Omental fat pad (tissue), 3 donors: ENCODE measurements at regions not wholly inside any gene's neighbourhood (a gene's known extent, or its start where the extent isn't known, plus 50 kb on each side); places are given as distances from the start of the nearest gene placed in this dataset.

Experiments used
- ATAC-seq: fragments of 150-250 bp; one replicate; pipeline ENCODE4 v1.9.1; 2016; ENCODE audit warnings: mild to moderate bottlenecking, moderate library complexity; ENCODE audit not compliant: low FRiP score
- DNase-seq: peaks from one replicate; pipeline ENCODE4 v3.0.0-alpha.2; 2019; ENCODE audit warnings: low spot score
- CTCF ChIP-seq, 3 donors: fragments of 450-650 bp; IDR thresholded peaks; one replicate each; pipeline ENCODE4 v1.5.1; 2016 to 2017; ENCODE audit warnings: antibody characterized with exemption in 3 of 3, mild to moderate bottlenecking in 3 of 3, moderate library complexity in 2 of 3

DNA sequence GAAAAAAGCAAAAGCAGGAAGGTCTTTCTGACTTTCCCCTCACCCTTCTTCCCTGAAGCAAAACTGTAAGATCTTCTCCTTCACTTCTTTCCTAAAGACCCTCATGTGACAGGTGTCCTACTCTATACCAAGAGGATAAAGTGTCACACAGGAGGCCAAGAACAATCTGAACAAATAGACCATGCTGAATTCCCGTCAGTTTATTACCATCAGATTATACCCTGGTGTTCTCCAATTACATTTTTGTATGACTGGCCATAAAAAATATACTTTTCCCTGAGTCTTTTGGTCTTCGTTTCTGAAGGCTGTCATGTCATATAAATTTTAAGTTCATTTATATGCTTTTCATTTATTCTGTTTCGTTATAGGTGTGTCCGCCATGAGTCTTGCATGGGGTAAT lies 371.4 kb upstream of the CNTN4 start:
- no peak for TF ChIP-seq CTCF (IDR thresholded peaks at IDR 0.05)
- DNase-seq (no peak), ATAC-seq (no peak)

GRCh38 chr3:1728510-1728909 lies 370.2 kb upstream of the CNTN4 start:
- DNase-seq, result no peak

DNA sequence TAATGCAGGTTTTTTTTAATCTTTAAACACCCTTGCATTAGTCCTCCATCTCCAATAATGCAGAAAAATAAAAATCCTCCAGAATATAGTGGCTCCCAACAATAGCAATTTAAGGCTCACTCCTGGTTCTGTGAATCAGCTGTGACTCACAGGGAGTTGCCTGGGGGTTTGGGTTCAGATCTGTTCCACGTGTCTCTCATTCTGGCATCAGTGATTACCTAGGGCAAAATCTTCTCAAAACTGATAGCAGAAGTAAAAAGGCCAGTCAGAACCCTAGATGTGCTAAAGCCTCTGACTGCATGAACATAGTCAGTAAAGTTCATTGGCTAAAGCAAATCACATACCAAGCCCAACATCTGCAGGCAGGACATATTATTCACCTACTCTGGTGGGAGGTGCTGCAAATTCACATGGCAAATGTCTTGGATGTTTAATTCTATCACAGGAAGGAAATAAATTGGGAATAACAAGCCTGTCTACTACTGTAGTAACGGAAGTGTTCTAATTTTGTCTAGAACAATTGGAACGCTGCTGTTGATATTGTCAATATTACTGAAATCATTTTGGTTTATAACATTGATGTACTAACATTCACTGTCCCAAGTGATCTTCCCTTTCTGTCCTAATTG lies 364.1 kb upstream of the CNTN4 start:
- ATAC-seq (no peak), DNase-seq (no peak)
- TF ChIP-seq CTCF (IDR thresholded peaks at IDR 0.05), result no peak

More at GRCh38 chr3:1728510-1728909, 370.2 kb upstream of the CNTN4 start:
- no peak for TF ChIP-seq CTCF (IDR thresholded peaks at IDR 0.05)
- no peak for ATAC-seq

DNA sequence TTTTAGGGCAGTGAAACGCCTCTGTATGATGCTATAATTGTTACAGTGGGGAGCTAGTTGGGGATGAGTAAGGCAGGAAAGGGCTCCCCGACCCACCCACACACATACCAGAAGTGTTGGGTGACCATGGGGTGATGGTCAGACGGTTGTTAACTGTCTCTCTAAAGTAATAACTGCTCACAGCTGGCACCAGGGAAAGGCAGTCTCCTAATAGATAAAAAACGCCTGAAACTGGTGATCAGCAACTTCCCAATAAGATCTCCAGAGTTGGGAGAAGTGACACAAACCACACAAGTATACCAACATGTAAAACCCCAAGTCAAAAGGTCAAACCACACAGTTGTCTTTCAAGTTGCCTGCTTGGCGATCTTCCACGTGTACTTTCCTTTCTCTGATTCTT lies 346.5 kb upstream of the CNTN4 start:
- ATAC-seq, result no peak
- DNase-seq, result no peak
- TF ChIP-seq CTCF (IDR thresholded peaks at IDR 0.05), result no peak

DNA sequence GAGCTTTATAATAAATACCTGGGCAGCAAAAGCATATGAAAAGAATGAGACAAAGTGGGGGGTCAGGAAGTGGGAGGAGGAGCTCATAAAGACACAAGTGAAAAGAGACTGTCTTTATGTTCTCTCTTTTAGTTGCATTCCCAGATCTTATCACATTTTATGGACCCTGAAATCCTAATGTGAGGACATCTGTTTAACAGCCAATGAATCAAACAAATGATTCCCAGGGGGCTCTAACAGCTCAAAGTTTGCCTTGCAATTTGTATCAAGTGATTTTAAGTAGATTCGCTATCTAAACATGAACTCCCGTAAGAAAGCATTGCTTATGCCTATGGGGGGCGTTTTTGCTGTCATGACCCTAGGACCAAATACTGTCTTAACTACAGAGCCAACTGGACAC lies 332.3 kb upstream of the CNTN4 start:
- ATAC-seq, result no peak
- no peak for TF ChIP-seq CTCF (IDR thresholded peaks at IDR 0.05)

DNA sequence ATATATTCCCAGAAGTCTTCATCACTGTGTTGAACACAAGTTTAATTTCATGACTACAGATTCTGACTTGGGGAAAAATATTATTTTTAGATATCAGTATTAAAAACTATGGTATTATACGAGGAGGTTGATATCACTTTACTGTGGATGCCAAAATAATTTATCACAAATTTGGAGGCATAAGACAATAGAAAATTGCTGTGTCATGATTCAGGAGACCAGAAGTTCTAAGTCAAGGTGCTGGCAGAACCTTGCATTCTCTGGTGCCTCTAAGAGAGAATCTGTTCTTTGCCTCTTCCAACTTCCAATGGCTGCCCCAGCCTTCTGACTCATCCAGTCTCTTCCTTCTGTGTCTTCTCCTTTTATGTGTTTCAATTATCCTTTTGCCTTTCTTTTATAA lies 325.0 kb upstream of the CNTN4 start:
- no peak for TF ChIP-seq CTCF (IDR thresholded peaks at IDR 0.05)
- no peak for ATAC-seq
- DNase-seq, result no peak

More for the DNA sequence above, 332.3 kb upstream of the CNTN4 start:
- no peak for DNase-seq

DNA sequence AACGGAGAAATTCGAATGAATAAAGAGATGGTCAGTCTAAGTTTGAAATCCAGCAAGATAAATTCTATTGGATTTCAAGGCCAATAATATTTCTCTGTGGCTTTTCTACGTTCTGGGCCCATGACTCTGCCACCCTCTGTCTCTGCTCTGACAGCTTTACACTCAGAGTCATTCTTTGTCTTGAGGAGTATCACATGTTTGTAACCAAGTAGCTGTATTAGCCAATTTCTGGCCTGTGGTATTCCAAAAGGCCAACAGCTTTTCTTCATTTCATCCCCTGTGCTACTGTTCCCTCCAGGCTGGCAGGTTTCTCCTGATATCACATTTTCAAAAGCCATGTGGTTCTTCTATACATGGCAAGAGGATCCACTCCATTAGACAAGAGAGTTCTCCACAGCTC lies 324.1 kb upstream of the CNTN4 start:
- no peak for TF ChIP-seq CTCF (IDR thresholded peaks at IDR 0.05)
- no peak for ATAC-seq
- DNase-seq, result no peak
